ENCODE measurements at regions not wholly inside any gene's neighbourhood (a gene's known extent, or its start where the extent isn't known, plus 50 kb on each side); places are given as distances from the start of the nearest gene placed in this dataset.

GRCh38 chr18:68454511-68455228 lies 260.2 kb downstream of the TMX3 start:
- no peak for TF ChIP-seq SIN3A (IDR thresholded peaks at IDR 0.05; ENCODE audit: borderline replicate concordance, insufficient read depth, low read length)
- no peak for TF ChIP-seq TAF1 (IDR thresholded peaks at IDR 0.05; ENCODE audit: borderline replicate concordance, insufficient read depth, low read length)
- TF ChIP-seq FOXP2 (optimal IDR thresholded peaks at IDR 0.05; ENCODE audit: borderline replicate concordance, extremely low read depth, extremely low read length, insufficient read depth): no peak
- no peak for TF ChIP-seq REST (IDR thresholded peaks at IDR 0.05; ENCODE audit: insufficient read depth in 1 of 2, low read depth in 2 of 2, low read length in 2 of 2)
- no peak for TF ChIP-seq POLR2AphosphoS5 (IDR thresholded peaks at IDR 0.05; ENCODE audit: low read depth, low read length)

GRCh38 chr18:68449292-68449691 lies 265.6 kb downstream of the TMX3 start:
- TF ChIP-seq POLR2AphosphoS5 (IDR thresholded peaks at IDR 0.05; ENCODE audit: low read depth, low read length) (no peak), SIN3A (IDR thresholded peaks at IDR 0.05; ENCODE audit: borderline replicate concordance, insufficient read depth, low read length) (no peak), FOXP2 (optimal IDR thresholded peaks at IDR 0.05; ENCODE audit: borderline replicate concordance, extremely low read depth, extremely low read length, insufficient read depth) (no peak), TAF1 (IDR thresholded peaks at IDR 0.05; ENCODE audit: borderline replicate concordance, insufficient read depth, low read length) (no peak), REST (IDR thresholded peaks at IDR 0.05; ENCODE audit: insufficient read depth in 1 of 2, low read depth in 2 of 2, low read length in 2 of 2) (no peak)

GRCh38 chr18:68448736-68449135 lies 266.2 kb downstream of the TMX3 start:
- no peak for TF ChIP-seq FOXP2 (optimal IDR thresholded peaks at IDR 0.05; ENCODE audit: borderline replicate concordance, extremely low read depth, extremely low read length, insufficient read depth)
- TF ChIP-seq TAF1 (IDR thresholded peaks at IDR 0.05; ENCODE audit: borderline replicate concordance, insufficient read depth, low read length): no peak
- no peak for TF ChIP-seq POLR2AphosphoS5 (IDR thresholded peaks at IDR 0.05; ENCODE audit: low read depth, low read length)

- TF ChIP-seq FOXP2 (optimal IDR thresholded peaks at IDR 0.05; ENCODE audit: borderline replicate concordance, extremely low read depth, extremely low read length, insufficient read depth): no peak
- TF ChIP-seq REST (IDR thresholded peaks at IDR 0.05; ENCODE audit: insufficient read depth in 1 of 2, low read depth in 2 of 2, low read length in 2 of 2): no peak
- no peak for TF ChIP-seq POLR2AphosphoS5 (IDR thresholded peaks at IDR 0.05; ENCODE audit: low read depth, low read length)
- no peak for TF ChIP-seq SIN3A (IDR thresholded peaks at IDR 0.05; ENCODE audit: borderline replicate concordance, insufficient read depth, low read length)
- no peak for TF ChIP-seq TAF1 (IDR thresholded peaks at IDR 0.05; ENCODE audit: borderline replicate concordance, insufficient read depth, low read length)
These were observed 267.6 kb downstream of the TMX3 start for GRCh38 chr18:68447286-68447685.

- TF ChIP-seq TAF1 (IDR thresholded peaks at IDR 0.05; ENCODE audit: borderline replicate concordance, insufficient read depth, low read length) (no peak), FOXP2 (optimal IDR thresholded peaks at IDR 0.05; ENCODE audit: borderline replicate concordance, extremely low read depth, extremely low read length, insufficient read depth) (no peak), POLR2AphosphoS5 (IDR thresholded peaks at IDR 0.05; ENCODE audit: low read depth, low read length) (no peak), REST (IDR thresholded peaks at IDR 0.05; ENCODE audit: insufficient read depth in 1 of 2, low read depth in 2 of 2, low read length in 2 of 2) (no peak), SIN3A (IDR thresholded peaks at IDR 0.05; ENCODE audit: borderline replicate concordance, insufficient read depth, low read length) (no peak)
These were observed 269.1 kb downstream of the TMX3 start for GRCh38 chr18:68445668-68446426.
